Epithelial cell of esophagus (primary cell): ENCODE measurements at regions not wholly inside any gene's neighbourhood (a gene's known extent, or its start where the extent isn't known, plus 50 kb on each side); places are given as distances from the start of the nearest gene placed in this dataset.

Experiments used
- DNase-seq: peaks from one replicate; pipeline ENCODE4 v3.0.0; 2010; ENCODE audit warnings: low read depth
- H3K4me3 ChIP-seq: 2 replicates; pipeline ENCODE4 v1.5.1; 2011; ENCODE audit warnings: mild to moderate bottlenecking, low read length, control low read depth
- TF ChIP-seq, protein P1 (sequence below): IDR thresholded peaks from 2 replicates; pipeline ENCODE4 v1.5.1; 2011; ENCODE audit warnings: low read depth, mild to moderate bottlenecking, low read length, control low read depth, inconsistent platforms; ENCODE audit not compliant: insufficient read depth; ENCODE audit errors: missing control alignments

DNA sequence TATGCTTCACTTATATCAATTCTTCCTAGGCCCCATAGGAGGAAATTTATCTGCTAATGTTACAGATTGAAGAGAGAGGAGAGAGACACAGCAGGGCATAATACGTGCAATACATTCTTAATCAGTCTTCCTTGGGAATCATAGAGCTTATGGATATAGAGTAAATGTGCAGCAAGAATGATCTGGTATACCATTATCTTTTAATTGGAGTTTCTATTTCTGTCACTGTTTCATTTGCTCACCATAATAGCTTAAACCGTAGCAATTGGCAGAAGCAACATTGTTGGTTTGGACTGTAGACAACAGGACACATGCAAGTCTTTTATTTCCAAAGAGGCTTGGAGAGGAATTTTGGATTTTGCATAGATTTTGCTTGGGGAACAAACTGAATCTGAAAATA, 68.1 kb upstream of the PCSK2 start:
- TF ChIP-seq, protein P1, sequence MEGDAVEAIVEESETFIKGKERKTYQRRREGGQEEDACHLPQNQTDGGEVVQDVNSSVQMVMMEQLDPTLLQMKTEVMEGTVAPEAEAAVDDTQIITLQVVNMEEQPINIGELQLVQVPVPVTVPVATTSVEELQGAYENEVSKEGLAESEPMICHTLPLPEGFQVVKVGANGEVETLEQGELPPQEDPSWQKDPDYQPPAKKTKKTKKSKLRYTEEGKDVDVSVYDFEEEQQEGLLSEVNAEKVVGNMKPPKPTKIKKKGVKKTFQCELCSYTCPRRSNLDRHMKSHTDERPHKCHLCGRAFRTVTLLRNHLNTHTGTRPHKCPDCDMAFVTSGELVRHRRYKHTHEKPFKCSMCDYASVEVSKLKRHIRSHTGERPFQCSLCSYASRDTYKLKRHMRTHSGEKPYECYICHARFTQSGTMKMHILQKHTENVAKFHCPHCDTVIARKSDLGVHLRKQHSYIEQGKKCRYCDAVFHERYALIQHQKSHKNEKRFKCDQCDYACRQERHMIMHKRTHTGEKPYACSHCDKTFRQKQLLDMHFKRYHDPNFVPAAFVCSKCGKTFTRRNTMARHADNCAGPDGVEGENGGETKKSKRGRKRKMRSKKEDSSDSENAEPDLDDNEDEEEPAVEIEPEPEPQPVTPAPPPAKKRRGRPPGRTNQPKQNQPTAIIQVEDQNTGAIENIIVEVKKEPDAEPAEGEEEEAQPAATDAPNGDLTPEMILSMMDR = no peak
- no peak for DNase-seq
- no peak overlapping the region for H3K4me3 ChIP-seq

- H3K4me3 ChIP-seq = no peak overlapping the region
- no peak for DNase-seq
- TF ChIP-seq, protein P1 = no peak
Measured at GRCh38 chr20:17161673-17162481, 65.0 kb upstream of the PCSK2 start.

- DNase-seq = no peak
- TF ChIP-seq, protein P1 = no peak
- no peak overlapping the region for H3K4me3 ChIP-seq
Measured at GRCh38 chr20:17168026-17168612, 58.7 kb upstream of the PCSK2 start.

DNA sequence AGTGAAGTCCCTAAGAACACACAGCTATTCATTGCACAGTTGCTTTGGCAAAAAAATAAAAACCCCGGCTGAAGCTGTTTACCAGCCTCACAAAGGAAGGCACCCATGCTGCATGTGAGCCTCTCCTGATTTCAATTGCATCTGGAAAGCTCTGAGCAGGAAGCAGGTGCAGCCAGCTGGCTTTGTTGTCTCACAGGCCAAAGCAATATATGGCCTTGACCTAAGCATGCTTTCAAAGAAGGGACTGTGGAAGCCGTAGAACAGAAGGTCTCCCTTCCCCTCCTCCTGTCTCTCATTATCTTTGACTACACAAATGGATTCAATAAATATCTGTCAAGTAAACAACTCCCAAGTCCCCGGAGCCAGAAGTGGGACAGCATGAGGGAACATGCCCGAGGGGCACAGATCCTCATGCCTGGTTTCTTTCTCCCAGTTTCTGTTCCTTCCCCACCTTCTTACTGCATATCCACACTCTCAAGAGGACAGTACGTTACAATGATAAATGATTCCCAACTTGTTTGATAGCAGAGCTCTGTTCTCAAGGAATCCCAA, 57.2 kb upstream of the PCSK2 start:
- no peak overlapping the region for H3K4me3 ChIP-seq
- no peak for DNase-seq
- TF ChIP-seq, protein P1 = no peak

GRCh38 chr20:17171746-17172280, 55.0 kb upstream of the PCSK2 start:
- TF ChIP-seq, protein P1 = no peak
- DNase-seq = no peak
- no peak overlapping the region for H3K4me3 ChIP-seq

DNA sequence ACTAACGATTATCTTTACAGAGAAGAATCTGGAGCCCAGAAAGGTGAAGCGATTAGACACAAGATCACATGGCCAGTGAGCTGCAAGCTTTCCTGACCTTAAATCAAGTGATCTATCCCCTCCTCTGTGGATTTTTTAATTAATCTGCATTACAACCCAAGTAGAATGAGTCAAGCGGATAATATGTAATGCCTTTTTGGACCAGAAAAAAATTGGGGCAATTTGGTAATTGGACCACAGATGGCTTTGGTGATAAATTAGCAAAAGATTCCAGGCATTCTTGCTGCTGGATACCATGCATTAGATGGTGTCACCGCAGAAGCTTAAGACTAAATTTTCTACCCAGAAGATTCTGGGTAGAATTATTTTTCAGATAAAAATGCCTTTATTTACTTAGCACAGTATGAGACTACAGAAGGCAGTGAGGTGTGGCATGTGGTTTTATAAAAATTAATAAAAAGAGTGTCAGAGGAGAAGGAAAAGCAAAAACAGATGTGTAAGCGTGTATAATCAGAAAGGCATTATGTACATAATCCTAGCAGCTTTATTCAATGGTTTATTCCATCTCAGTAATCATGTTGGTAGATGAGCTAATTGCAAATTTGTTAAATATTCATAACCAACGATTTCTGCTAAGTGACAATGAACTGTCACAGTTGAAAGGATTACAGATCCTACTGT, 53.9 kb upstream of the PCSK2 start:
- H3K4me3 ChIP-seq = no peak overlapping the region
- no peak for DNase-seq
- TF ChIP-seq, protein P1 = no peak
